ENCODE measurements at regions not wholly inside any gene's neighbourhood (a gene's known extent, or its start where the extent isn't known, plus 50 kb on each side); places are given as distances from the start of the nearest gene placed in this dataset.

- TF ChIP-seq RCOR1 (IDR thresholded peaks at IDR 0.05; ENCODE audit: low read length) (no peak), IRF3 (IDR thresholded peaks at IDR 0.05; ENCODE audit: low read depth, low read length) (no peak), MXI1 (IDR thresholded peaks at IDR 0.05; ENCODE audit: low read depth, low read length) (no peak), SMC3 (IDR thresholded peaks at IDR 0.05; ENCODE audit: low read depth, low read length) (no peak), RXRA (IDR thresholded peaks at IDR 0.05; ENCODE audit: borderline replicate concordance, low read depth) (no peak), EP300 (IDR thresholded peaks at IDR 0.05; ENCODE audit: borderline replicate concordance in 1 of 2, low read depth in 1 of 2, low read length in 1 of 2) (no peak), ELF1 (IDR thresholded peaks at IDR 0.05) (no peak)
- TF ChIP-seq, protein P1, sequence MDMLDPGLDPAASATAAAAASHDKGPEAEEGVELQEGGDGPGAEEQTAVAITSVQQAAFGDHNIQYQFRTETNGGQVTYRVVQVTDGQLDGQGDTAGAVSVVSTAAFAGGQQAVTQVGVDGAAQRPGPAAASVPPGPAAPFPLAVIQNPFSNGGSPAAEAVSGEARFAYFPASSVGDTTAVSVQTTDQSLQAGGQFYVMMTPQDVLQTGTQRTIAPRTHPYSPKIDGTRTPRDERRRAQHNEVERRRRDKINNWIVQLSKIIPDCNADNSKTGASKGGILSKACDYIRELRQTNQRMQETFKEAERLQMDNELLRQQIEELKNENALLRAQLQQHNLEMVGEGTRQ (IDR thresholded peaks at IDR 0.05; ENCODE audit: borderline replicate concordance, low read depth, low read length), result no peak
- Histone ChIP-seq H3K4me3 (ENCODE audit: low read depth in 2 of 2, low read length in 1 of 2) (no peak overlapping the region), H3K4me1 (ENCODE audit: control insufficient read depth in 1 of 2, insufficient read depth in 2 of 2, low read depth in 1 of 2, low read length in 1 of 2) (no peaks in the 10 kb centered on the region; a peak in 1 of 4 replicates), H3K4me2 (no peak overlapping the region), H3K27me3 (ENCODE audit: insufficient read depth) (no peaks in the 10 kb centered on the region), H3K9ac (no peak overlapping the region), H3K36me3 (replicated peaks in 1 of 2; ENCODE audit: control insufficient read depth in 1 of 2, insufficient read depth in 2 of 2, low read length in 1 of 2) (no peaks in the 10 kb centered on the region), H3K9me3 (no peaks in the 10 kb centered on the region; the same call in 1 of the 2 replicates), H4K20me1 (ENCODE audit: insufficient read depth) (no peaks in the 10 kb centered on the region), H3F3A (replicated peaks; ENCODE audit: insufficient read depth) (no peaks in the 10 kb centered on the region), H2AFZ (ENCODE audit: low read depth) (no peak overlapping the region), H3K79me2 (ENCODE audit: insufficient read depth) (no peaks in the 10 kb centered on the region), H3K9me2 (no peaks in the 10 kb centered on the region), H3K27ac (ENCODE audit: low read depth in 2 of 2, low read length in 1 of 2) (no peak overlapping the region)
- no peak for DNase-seq
- ChIA-PET POLR2A (no interaction called here), CTCF (no interaction called here)
- WGBS (ENCODE audit: low lambda C conversion rate), result 50% methylated on average over 2 of the region's 2 CpGs
Measured at GRCh38 chr11:28820296-28820989, 712.3 kb downstream of the METTL15 start.

DNA sequence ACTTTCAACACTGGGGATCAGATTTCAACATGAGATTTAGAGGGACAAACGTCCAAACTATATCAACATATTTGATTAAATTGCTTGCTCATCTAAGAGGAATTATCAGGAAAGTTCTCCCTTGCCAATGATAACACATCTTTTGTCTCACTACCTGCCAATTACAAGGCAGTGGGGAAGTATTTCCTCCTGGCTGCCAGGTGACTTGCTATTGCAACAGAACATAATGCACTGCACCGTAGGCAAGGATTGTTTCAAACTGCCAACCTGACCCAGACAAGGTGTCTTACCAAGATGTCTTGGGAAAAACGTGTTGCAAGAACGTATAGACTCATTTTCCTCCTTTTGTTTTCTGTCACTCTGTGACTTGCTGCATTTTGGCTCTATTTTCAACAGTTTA lies 711.6 kb downstream of the METTL15 start:
- Histone ChIP-seq H3K4me1 (ENCODE audit: control insufficient read depth in 1 of 2, insufficient read depth in 2 of 2, low read depth in 1 of 2, low read length in 1 of 2) (no peaks in the 10 kb centered on the region; a peak in 1 of 4 replicates), H3K36me3 (replicated peaks in 1 of 2; ENCODE audit: control insufficient read depth in 1 of 2, insufficient read depth in 2 of 2, low read length in 1 of 2) (no peaks in the 10 kb centered on the region), H3K9me3 (no peaks in the 10 kb centered on the region; the same call in 1 of the 2 replicates), H3K9me2 (no peaks in the 10 kb centered on the region), H3K27ac (ENCODE audit: low read depth in 2 of 2, low read length in 1 of 2) (no peak overlapping the region), H3F3A (replicated peaks; ENCODE audit: insufficient read depth) (no peaks in the 10 kb centered on the region), H3K4me2 (no peak overlapping the region), H2AFZ (ENCODE audit: low read depth) (no peak overlapping the region), H3K9ac (no peak overlapping the region), H4K20me1 (ENCODE audit: insufficient read depth) (no peaks in the 10 kb centered on the region), H3K79me2 (ENCODE audit: insufficient read depth) (no peaks in the 10 kb centered on the region), H3K4me3 (ENCODE audit: low read depth in 2 of 2, low read length in 1 of 2) (no peak overlapping the region), H3K27me3 (ENCODE audit: insufficient read depth) (no peaks in the 10 kb centered on the region)
- 37% methylated on average over 4 of the region's 4 CpGs for WGBS (ENCODE audit: low lambda C conversion rate)
- ChIA-PET POLR2A (no interaction called here), CTCF (no interaction called here)
- TF ChIP-seq MXI1 (IDR thresholded peaks at IDR 0.05; ENCODE audit: low read depth, low read length) (no peak), FOXJ3 (CRISPR knock-in tag; IDR thresholded peaks at IDR 0.05) (no peak), POLR2AphosphoS5 (IDR thresholded peaks at IDR 0.05; ENCODE audit: low read depth, low read length) (no peak)
- TF ChIP-seq, protein P1 (IDR thresholded peaks at IDR 0.05; ENCODE audit: borderline replicate concordance, low read depth, low read length), result no peak
- DNase-seq, result no peak
